Karpas-422 (cell line): ENCODE measurements at regions not wholly inside any gene's neighbourhood (a gene's known extent, or its start where the extent isn't known, plus 50 kb on each side); places are given as distances from the start of the nearest gene placed in this dataset.

Experiments
- DNase-seq: peaks from one replicate; pipeline ENCODE4 v3.0.0-alpha.2; 2015
- H2AFZ ChIP-seq: fragments of 200-600 bp; sonication (generic); 2 replicates; pipeline ENCODE4 v1.6.1; 2014; ENCODE audit warnings: antibody characterized with exemption, low read length, mixed read lengths
- H3K27ac ChIP-seq: fragments of 200-600 bp; sonication (generic); 2 replicates; pipeline ENCODE4 v1.5.1; 2014; ENCODE audit warnings: mild to moderate bottlenecking, low read length, moderate library complexity
- H3K27me3 ChIP-seq: fragments of 200-600 bp; sonication (generic); 2 replicates; pipeline ENCODE4 v1.6.1; 2014; ENCODE audit warnings: low read length, mixed read lengths
- H3K36me3 ChIP-seq: fragments of 200-600 bp; sonication (generic); 2 replicates; pipeline ENCODE4 v1.6.1; 2014; ENCODE audit warnings: low read length, mixed read lengths; ENCODE audit not compliant: insufficient read depth
- H3K4me1 ChIP-seq: fragments of 200-600 bp; sonication (generic); 2 replicates; pipeline ENCODE4 v1.6.1; 2014; ENCODE audit warnings: mild to moderate bottlenecking, low read length, mixed read lengths
- H3K4me2 ChIP-seq: fragments of 200-600 bp; sonication (generic); 2 replicates; pipeline ENCODE4 v1.6.1; 2014; ENCODE audit warnings: low read length, low read depth, mild to moderate bottlenecking; ENCODE audit not compliant: poor library complexity, severe bottlenecking
- H3K4me3 ChIP-seq: fragments of 200-600 bp; sonication (generic); 2 replicates; pipeline ENCODE4 v1.5.1; 2014; ENCODE audit warnings: mild to moderate bottlenecking, antibody characterized with exemption, low read length, mixed read lengths
- H3K79me2 ChIP-seq: fragments of 200-600 bp; sonication (generic); 2 replicates; pipeline ENCODE4 v1.6.1; 2014; ENCODE audit warnings: mild to moderate bottlenecking, low read length, mixed read lengths
- H3K9ac ChIP-seq: fragments of 200-600 bp; sonication (generic); 2 replicates; pipeline ENCODE4 v1.6.0; 2014; ENCODE audit warnings: low read length
- H3K9me2 ChIP-seq: fragments of 200-600 bp; sonication (generic), shearing (Covaris generic); replicated peaks from 2 replicates; pipeline ENCODE4 v1.6.0; 2014; ENCODE audit warnings: mild to moderate bottlenecking, low read length, moderate library complexity; ENCODE audit not compliant: insufficient read depth
- H3K9me3 ChIP-seq: fragments of 300-700, 200-600 bp; sonication (generic); 2 replicates; pipeline ENCODE4 v1.6.1; 2014; ENCODE audit warnings: low read length, mixed read lengths
- H4K20me1 ChIP-seq: fragments of 200-600 bp; sonication (generic); 2 replicates; pipeline ENCODE4 v1.6.1; 2014; ENCODE audit warnings: mild to moderate bottlenecking, antibody characterized with exemption, low read length, low read depth; ENCODE audit not compliant: insufficient read depth

DNA sequence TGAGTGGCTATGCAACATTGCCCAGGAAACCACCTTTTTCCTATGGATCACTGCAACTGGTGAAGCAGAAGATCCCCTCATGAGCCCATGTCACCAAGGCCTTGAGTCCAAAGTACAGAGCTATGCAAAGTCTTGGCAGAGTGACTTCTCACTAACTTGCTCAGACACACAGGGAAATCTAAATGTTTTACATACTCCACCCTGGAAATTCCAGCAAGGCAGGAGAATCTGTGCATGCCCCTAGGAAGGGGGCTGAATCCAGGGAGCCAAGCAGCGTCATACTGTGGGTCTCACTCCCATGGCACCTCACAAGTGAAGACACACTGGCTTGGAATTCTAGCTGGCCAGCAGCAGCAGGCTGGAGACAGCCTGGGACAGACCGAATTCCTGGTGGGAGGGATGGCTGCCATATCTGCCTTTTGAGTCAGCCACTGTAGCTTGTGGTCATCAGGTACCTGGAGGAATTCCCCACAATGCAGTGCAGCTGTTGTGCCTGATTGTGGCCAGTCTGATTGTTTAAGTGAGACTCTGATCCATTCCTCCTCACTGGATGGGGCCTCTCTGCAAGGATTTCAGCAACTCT lies 1817.4 kb downstream of the SUCLG1 start:
- H3K9ac ChIP-seq = no peak overlapping the region
- no peak overlapping the region for H2AFZ ChIP-seq
- H3K79me2 ChIP-seq = no peaks in the 10 kb centered on the region
- DNase-seq = no peak
- H3K9me2 ChIP-seq = no peaks in the 10 kb centered on the region
- H3K4me3 ChIP-seq = no peak overlapping the region
- H3K36me3 ChIP-seq = no peaks in the 10 kb centered on the region
- no peaks in the 10 kb centered on the region for H4K20me1 ChIP-seq
- H3K4me2 ChIP-seq = no peak overlapping the region
- H3K9me3 ChIP-seq = peaks cover 73% of the 10 kb centered on the region
- no peaks in the 10 kb centered on the region for H3K4me1 ChIP-seq
- no peaks in the 10 kb centered on the region for H3K27me3 ChIP-seq
- H3K27ac ChIP-seq = no peak overlapping the region

GRCh38 chr2:82636402-82637020 lies 1822.6 kb downstream of the SUCLG1 start:
- Histone ChIP-seq H3K9me3 (peaks cover 53% of the 10 kb centered on the region), H3K9me2 (no peaks in the 10 kb centered on the region), H3K79me2 (no peaks in the 10 kb centered on the region), H3K36me3 (no peaks in the 10 kb centered on the region), H3K4me1 (no peaks in the 10 kb centered on the region), H3K4me3 (no peak overlapping the region), H2AFZ (no peak overlapping the region), H3K27ac (no peak overlapping the region), H3K9ac (no peak overlapping the region), H4K20me1 (no peaks in the 10 kb centered on the region), H3K4me2 (no peak overlapping the region), H3K27me3 (no peaks in the 10 kb centered on the region)
- DNase-seq = no peak

DNA sequence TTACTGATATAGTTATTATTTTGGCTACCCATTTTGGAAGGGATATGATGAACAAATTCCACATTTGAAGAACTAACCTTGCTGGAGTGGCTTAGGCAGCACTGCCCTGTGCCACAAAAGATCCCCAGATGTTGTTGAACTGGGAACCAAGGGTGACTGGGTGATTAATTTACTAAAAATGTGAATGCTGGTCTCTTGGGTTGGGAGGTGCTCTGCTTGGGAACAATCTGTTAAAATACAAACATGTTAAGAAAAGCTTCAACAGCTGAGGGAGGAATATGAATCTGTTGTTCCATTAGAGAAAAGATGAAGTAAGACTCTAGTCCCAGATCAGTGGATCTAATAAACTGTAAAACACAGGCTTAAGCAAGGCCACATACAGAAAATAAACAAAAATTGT lies 1860.1 kb downstream of the SUCLG1 start:
- Histone ChIP-seq H3K9me2 (no peaks in the 10 kb centered on the region; the same call in 1 of the 2 replicates), H4K20me1 (no peaks in the 10 kb centered on the region), H3K27ac (no peak overlapping the region), H3K9ac (no peak overlapping the region), H3K9me3 (peaks cover 35% of the 10 kb centered on the region), H2AFZ (no peak overlapping the region), H3K79me2 (no peaks in the 10 kb centered on the region), H3K36me3 (no peaks in the 10 kb centered on the region), H3K4me2 (no peak overlapping the region), H3K4me1 (no peaks in the 10 kb centered on the region), H3K4me3 (no peak overlapping the region), H3K27me3 (no peaks in the 10 kb centered on the region)
- DNase-seq = no peak

DNA sequence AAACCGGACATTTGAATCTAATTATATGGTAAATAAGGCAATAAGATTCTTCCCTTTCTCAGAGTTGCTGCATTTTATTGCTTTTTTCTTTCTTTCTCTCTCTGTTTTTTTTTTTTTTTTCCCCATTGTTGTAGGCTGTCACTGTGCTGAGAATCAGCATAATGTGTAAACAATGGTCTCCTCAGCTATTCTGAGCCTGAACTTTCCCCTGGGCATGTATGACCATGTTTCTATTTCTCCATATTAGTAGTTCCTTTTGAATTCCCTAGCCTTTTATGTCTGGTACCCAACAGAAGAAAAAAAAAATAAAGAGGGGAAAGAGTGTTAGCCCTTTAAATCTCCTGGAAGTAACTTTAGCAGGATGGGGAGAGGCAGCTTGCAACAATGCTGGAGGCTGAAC lies 1862.5 kb downstream of the SUCLG1 start:
- no peaks in the 10 kb centered on the region for H3K36me3 ChIP-seq
- H3K4me3 ChIP-seq = no peak overlapping the region
- H3K27ac ChIP-seq = no peak overlapping the region
- peaks cover 35% of the 10 kb centered on the region for H3K9me3 ChIP-seq
- H2AFZ ChIP-seq = no peak overlapping the region
- no peak for DNase-seq
- no peaks in the 10 kb centered on the region for H4K20me1 ChIP-seq
- no peaks in the 10 kb centered on the region for H3K9me2 ChIP-seq
- no peaks in the 10 kb centered on the region for H3K79me2 ChIP-seq
- no peaks in the 10 kb centered on the region for H3K27me3 ChIP-seq
- H3K4me1 ChIP-seq = no peaks in the 10 kb centered on the region
- no peak overlapping the region for H3K9ac ChIP-seq
- no peak overlapping the region for H3K4me2 ChIP-seq

GRCh38 chr2:82591718-82592117 lies 1867.4 kb downstream of the SUCLG1 start:
- Histone ChIP-seq H2AFZ (no peak overlapping the region), H3K9me3 (peaks cover 50% of the 10 kb centered on the region), H3K27ac (no peak overlapping the region), H3K9ac (no peak overlapping the region), H4K20me1 (no peaks in the 10 kb centered on the region), H3K4me1 (no peaks in the 10 kb centered on the region), H3K4me2 (no peak overlapping the region), H3K27me3 (no peaks in the 10 kb centered on the region), H3K9me2 (no peaks in the 10 kb centered on the region), H3K79me2 (no peaks in the 10 kb centered on the region), H3K4me3 (no peak overlapping the region), H3K36me3 (no peaks in the 10 kb centered on the region)
- no peak for DNase-seq

DNA sequence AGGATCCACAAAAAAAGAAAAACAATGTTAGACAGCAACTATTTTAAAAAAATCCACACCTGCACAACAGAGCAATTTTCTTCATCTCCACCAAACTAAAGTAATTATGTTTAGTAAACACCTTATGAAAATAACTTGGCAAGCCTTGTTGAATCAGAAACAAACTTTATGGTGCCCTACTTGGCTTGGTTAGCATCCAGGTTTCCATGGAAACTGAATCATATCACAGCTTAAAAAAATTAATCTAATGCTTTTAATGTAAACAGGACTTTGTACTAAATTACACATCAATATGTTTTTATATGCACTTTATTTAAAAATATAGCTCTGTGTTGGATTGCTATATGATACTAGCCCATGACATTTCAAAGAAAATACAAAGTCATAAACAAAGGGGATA lies 1882.4 kb downstream of the SUCLG1 start:
- H3K36me3 ChIP-seq = no peaks in the 10 kb centered on the region
- H3K27ac ChIP-seq = no peak overlapping the region
- H3K79me2 ChIP-seq = no peaks in the 10 kb centered on the region
- H3K4me1 ChIP-seq = no peaks in the 10 kb centered on the region
- H3K9me2 ChIP-seq = no peaks in the 10 kb centered on the region
- no peak overlapping the region for H2AFZ ChIP-seq
- no peak overlapping the region for H3K4me2 ChIP-seq
- no peak overlapping the region for H3K9ac ChIP-seq
- H3K27me3 ChIP-seq = no peaks in the 10 kb centered on the region
- no peaks in the 10 kb centered on the region for H4K20me1 ChIP-seq
- DNase-seq = no peak
- H3K4me3 ChIP-seq = no peak overlapping the region
- H3K9me3 ChIP-seq = peaks cover 68% of the 10 kb centered on the region

DNA sequence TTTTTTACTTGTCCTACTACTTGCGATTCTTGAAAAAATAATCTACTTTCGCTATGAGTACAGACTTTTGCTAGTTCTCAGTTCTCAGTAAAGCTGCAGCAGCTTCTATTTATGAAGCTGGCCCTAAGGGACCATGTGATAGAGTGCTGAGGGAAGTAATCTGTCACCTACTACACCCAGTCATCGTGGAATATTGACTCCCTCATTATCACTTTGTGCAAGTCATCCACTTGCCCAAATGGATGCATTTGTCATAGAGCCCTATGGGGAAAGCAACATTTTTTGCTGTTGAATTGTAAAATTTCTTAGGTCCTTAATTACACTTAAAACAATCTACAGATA lies 1919.8 kb downstream of the SUCLG1 start:
- Histone ChIP-seq H3K4me1 (no peaks in the 10 kb centered on the region), H3K9me3 (peaks cover 26% of the 10 kb centered on the region), H3K27ac (no peak overlapping the region), H3K79me2 (no peaks in the 10 kb centered on the region), H3K9ac (no peak overlapping the region), H3K4me3 (no peak overlapping the region), H3K9me2 (no peaks in the 10 kb centered on the region), H4K20me1 (no peaks in the 10 kb centered on the region), H3K36me3 (no peaks in the 10 kb centered on the region), H3K27me3 (no peaks in the 10 kb centered on the region), H3K4me2 (no peak overlapping the region), H2AFZ (no peak overlapping the region)
- DNase-seq = no peak

GRCh38 chr2:82538590-82539279 lies 1920.3 kb downstream of the SUCLG1 start:
- H4K20me1 ChIP-seq = no peaks in the 10 kb centered on the region
- no peaks in the 10 kb centered on the region for H3K4me1 ChIP-seq
- H3K36me3 ChIP-seq = no peaks in the 10 kb centered on the region
- no peak overlapping the region for H3K4me3 ChIP-seq
- DNase-seq = no peak
- H3K9ac ChIP-seq = no peak overlapping the region
- H3K27ac ChIP-seq = no peak overlapping the region
- H3K4me2 ChIP-seq = no peak overlapping the region
- no peaks in the 10 kb centered on the region for H3K9me2 ChIP-seq
- no peaks in the 10 kb centered on the region for H3K79me2 ChIP-seq
- no peaks in the 10 kb centered on the region for H3K27me3 ChIP-seq
- no peak overlapping the region for H2AFZ ChIP-seq
- H3K9me3 ChIP-seq = peaks cover 21% of the 10 kb centered on the region
